ENCODE measurements at regions not wholly inside any gene's neighbourhood (a gene's known extent, or its start where the extent isn't known, plus 50 kb on each side); places are given as distances from the start of the nearest gene placed in this dataset.
"Not testable (repeated sequence)": the region's sequence is repeated elsewhere in the genome, so short reads cannot be mapped to it uniquely, and the experiment has no call there.

GRCh38 chr20:16864069-16864468, 115.9 kb downstream of the OTOR start:
- peak; percentile 54 for DNase-seq (ENCODE audit: low spot score)

- DNase-seq (ENCODE audit: low spot score): no peak
Observed at GRCh38 chr20:16864963-16865362, 116.8 kb downstream of the OTOR start.

GRCh38 chr20:16865406-16865805, 117.2 kb downstream of the OTOR start:
- DNase-seq (ENCODE audit: low spot score): no peak

GRCh38 chr20:16873124-16873523, 125.0 kb downstream of the OTOR start:
- not testable (repeated sequence) for DNase-seq (ENCODE audit: low spot score)

GRCh38 chr20:16877053-16877554, 128.9 kb downstream of the OTOR start:
- no peak for DNase-seq (ENCODE audit: low spot score)

- DNase-seq (ENCODE audit: low spot score): no peak
Observed at GRCh38 chr20:16885746-16886145, 137.6 kb downstream of the OTOR start.

GRCh38 chr20:16898433-16898832, 150.3 kb downstream of the OTOR start:
- no peak for DNase-seq (ENCODE audit: low spot score)

- DNase-seq (ENCODE audit: low spot score): no peak
Observed at GRCh38 chr20:16902662-16903061, 154.5 kb downstream of the OTOR start.

- peak; percentile 24 for DNase-seq (ENCODE audit: low spot score)
Observed at GRCh38 chr20:16904751-16905150, 156.6 kb downstream of the OTOR start.

- no peak for DNase-seq (ENCODE audit: low spot score)
Observed at GRCh38 chr20:16914277-16914676, 166.1 kb downstream of the OTOR start.

GRCh38 chr20:16916165-16916564, 168.0 kb downstream of the OTOR start:
- DNase-seq (ENCODE audit: low spot score): no peak

- peak; percentile 1 for DNase-seq (ENCODE audit: low spot score)
Observed at GRCh38 chr20:16917636-16918035, 169.5 kb downstream of the OTOR start.

- no peak for DNase-seq (ENCODE audit: low spot score)
Observed at GRCh38 chr20:16918366-16918765, 170.2 kb downstream of the OTOR start.

GRCh38 chr20:16919841-16920240, 171.7 kb downstream of the OTOR start:
- DNase-seq (ENCODE audit: low spot score): no peak

- peak; percentile 69 for DNase-seq (ENCODE audit: low spot score)
Observed at GRCh38 chr20:16922834-16923233, 174.7 kb downstream of the OTOR start.

- DNase-seq (ENCODE audit: low spot score): no peak
Observed at GRCh38 chr20:16926626-16927430, 178.7 kb downstream of the OTOR start.

- no peak for DNase-seq (ENCODE audit: low spot score)
Observed at GRCh38 chr20:16929756-16930155, 181.6 kb downstream of the OTOR start.

- no peak for DNase-seq (ENCODE audit: low spot score)
Observed at GRCh38 chr20:16930656-16931055, 182.5 kb downstream of the OTOR start.

- no peak for DNase-seq (ENCODE audit: low spot score)
Observed at GRCh38 chr20:16939051-16939450, 190.9 kb downstream of the OTOR start.

GRCh38 chr20:16940701-16941100, 192.5 kb downstream of the OTOR start:
- DNase-seq (ENCODE audit: low spot score): no peak

GRCh38 chr20:16942051-16942450, 193.9 kb downstream of the OTOR start:
- no peak for DNase-seq (ENCODE audit: low spot score)

- no peak for DNase-seq (ENCODE audit: low spot score)
Observed at GRCh38 chr20:16942756-16943155, 194.6 kb downstream of the OTOR start.

GRCh38 chr20:16944745-16945144, 196.6 kb downstream of the OTOR start:
- no peak for DNase-seq (ENCODE audit: low spot score)

- DNase-seq (ENCODE audit: low spot score): no peak
Observed at GRCh38 chr20:16945619-16946018, 197.5 kb downstream of the OTOR start.

All from RKO (cell line).